Right ventricle myocardium inferior (tissue), 1 donor: ENCODE measurements at regions not wholly inside any gene's neighbourhood (a gene's known extent, or its start where the extent isn't known, plus 50 kb on each side); places are given as distances from the start of the nearest gene placed in this dataset.
"Not testable (repeated sequence)": the region's sequence is repeated elsewhere in the genome, so short reads cannot be mapped to it uniquely, and the experiment has no call there.

Experiments
- ATAC-seq: fragments of 200-7000 bp; cut with Tn5 transposase; one replicate; pipeline ENCODE4 v1.9.1; 2020; ENCODE audit warnings: mild to moderate bottlenecking, moderate library complexity
- DNase-seq: peaks from one replicate; pipeline ENCODE4 v3.0.0; 2021; ENCODE audit errors: missing footprints
- intact Hi-C: fragments of 100-400 bp; cut with DNase I; formaldehyde crosslinking; loops from one replicate; pipeline ENCODE4 v1.11.0; 2022
- donor health status: DM: no; HTN: yes; CAD: no; lungs with severe emphysema.

DNA sequence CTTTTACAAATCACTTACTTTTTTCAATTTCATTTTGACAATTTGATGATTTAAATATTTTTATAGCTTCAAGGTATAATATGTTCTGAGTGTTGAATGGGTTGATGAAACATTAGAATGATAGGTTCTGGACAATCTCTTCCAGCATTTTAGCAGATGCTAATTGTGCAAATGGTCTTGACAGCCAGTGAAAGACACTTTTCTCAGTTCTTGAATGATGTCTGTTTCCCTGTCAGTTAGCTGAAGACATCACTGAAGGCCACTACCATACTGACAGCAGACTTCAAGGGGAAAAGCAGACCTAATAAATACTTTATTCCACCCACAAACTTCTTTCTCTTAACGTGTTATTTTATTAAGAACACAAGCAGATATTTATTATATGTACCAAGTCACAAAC lies 498.6 kb downstream of the GRXCR1 start:
- intact Hi-C loops: no loop called here
- ATAC-seq (no peak), DNase-seq (no peak)

DNA sequence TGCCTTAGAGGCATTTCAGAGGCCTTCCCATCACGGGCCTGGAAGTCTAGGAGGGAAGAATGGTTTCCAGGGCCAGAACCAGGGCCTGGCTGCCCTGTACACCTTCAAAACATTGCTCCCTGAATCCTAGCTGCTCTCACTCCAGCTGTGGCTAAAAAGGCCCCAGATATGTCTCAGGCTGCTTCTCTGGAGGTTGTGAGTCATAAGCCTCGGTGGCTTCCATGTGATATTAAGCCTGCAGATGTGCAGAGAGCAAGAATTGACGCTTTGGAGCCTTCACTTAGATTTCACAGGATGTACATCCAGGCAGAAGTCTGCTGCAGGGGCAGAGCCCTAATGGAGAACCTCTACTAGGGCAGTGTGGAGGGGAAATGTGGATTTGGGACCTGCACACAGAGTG lies 502.5 kb downstream of the GRXCR1 start:
- intact Hi-C loops: no loop called here
- DNase-seq (no peak), ATAC-seq (no peak)

DNA sequence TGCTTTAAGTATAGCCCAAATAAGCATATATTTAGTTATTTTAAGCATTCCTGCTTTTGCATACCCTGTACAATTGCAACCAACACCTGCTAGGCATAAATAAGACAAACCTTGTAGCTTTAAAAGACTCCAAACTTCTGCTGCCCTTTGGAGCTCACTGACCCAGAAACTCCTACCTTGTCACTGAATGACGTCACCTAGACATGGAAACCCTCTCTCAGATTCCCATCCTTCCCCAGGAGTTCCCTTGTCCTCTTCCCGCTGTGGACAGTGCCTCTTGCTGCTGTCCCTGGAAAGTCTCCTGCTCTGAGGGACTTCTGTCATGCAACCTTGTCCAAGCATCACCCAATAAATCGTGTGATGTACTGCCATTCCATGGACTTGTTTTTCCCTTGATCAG lies 507.2 kb downstream of the GRXCR1 start:
- intact Hi-C loops: no loop called here
- no peak for DNase-seq
- ATAC-seq: no peak

DNA sequence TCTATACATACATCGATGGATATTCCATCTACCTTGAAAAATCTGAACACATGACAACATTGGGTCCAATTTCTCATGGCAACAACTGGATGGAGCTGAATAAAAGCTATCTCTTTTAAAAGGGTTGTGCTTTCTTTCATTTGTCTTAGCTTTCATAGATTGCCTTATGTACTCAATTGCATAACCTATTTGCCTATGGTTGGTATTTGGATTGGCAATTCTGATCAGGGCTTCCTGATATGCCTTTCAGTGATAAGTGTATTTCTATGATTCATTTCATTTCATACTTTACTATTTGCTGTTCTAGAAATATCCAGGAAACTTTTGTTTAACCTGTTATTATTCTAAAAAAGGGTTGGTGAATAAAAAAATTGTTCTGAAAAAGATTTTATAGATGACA lies 509.9 kb downstream of the GRXCR1 start:
- intact Hi-C loops: no loop called here
- DNase-seq (no peak), ATAC-seq (no peak)

DNA sequence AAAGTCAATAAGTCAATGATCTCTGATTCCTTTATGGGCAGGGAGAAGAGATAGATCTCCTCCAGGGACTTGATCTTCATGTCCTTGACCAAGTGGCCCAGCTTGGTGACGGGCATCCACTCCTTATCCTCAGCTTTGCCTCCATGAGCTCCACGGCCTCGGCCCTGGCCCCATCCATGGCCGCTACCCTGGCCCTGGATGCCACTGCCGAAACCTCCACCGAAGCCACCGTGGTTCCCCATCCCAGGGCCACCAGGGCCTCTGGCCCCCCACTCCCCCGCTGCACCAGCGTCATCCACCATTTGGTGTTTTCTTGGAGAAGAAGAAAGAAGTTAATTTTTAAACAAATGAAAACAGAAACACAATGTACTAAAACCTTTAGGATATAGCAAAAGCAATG lies 518.1 kb downstream of the GRXCR1 start:
- no peak for ATAC-seq
- intact Hi-C loops: no loop called here
- DNase-seq: no peak

DNA sequence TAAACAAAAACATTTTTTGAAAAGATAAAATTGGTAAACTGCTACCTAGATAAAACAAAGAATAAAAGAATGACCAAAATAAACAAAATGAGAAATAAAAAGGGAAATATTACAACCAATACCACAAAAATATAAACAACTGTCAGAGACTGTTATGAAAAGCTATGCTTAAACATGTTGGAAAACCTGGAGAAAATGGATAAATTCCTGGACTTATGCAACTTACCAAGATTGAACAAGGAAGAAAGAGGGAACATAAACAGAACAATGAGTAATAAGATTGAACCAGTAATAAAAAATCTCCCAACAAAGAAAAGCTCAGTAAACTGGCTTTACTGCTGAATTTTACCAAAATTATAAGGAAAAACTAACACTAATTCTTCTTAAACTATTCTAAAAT lies 518.7 kb downstream of the GRXCR1 start:
- DNase-seq (no peak), ATAC-seq (no peak)
- intact Hi-C loops: no loop called here

DNA sequence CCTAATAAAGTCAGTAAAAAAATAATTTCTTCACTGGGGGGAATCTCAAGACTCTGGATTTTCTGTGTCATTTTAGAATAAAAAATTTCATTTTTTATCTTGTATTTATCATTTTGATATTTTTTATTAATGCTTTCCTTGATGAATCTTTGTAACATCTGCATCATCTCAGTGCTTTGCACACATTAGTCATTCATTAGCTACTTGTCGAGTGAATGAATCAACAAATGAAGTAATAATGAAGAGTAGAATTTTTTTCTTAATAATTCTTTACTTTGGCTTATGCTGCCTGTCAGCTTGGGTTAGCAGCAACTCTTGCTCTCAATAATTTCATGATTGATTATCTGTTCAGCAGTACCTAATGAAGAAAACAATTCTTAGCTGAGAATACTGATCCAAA lies 530.8 kb downstream of the GRXCR1 start:
- no peak for DNase-seq
- intact Hi-C loops: no loop called here
- no peak for ATAC-seq

DNA sequence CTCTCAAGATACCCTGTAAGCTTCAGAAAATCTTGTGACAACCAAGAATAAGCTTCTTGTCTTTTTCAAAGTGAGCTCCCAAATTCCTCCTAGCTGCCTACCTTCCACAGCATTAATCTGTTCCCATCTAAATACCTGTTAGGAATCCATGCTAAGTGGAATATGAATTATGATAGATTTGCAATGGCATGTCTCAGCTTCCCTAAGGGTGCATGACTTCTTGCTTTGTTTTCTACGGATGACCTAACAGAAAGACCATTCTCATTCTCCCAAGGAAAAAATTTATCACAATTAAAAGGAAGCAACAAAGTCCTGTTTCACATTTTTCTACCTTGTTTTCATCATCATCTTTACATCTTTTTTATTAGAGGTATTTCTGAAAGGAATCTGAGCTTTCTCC lies 532.7 kb downstream of the GRXCR1 start:
- DNase-seq: no peak
- intact Hi-C loops: no loop called here
- no peak for ATAC-seq

DNA sequence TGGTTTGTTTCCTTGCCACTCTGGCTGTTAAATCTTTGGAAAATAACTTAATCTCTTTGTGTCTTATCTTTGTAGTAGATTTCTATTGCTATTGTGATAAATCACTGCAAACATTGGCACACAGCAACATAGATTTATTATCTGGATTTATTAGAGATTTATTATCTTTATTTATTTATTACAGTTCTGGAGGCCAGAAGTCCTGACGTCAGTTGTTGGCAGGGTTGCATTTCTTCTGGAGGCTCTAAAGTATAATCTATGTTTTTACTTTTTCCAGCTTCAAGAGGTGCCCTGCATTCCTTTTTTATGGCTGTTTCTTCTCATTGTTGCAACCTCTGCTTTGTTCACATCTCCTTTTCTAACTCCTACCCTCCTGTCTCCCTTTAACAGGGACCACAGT lies 542.8 kb downstream of the GRXCR1 start:
- DNase-seq (no peak), ATAC-seq (no peak)
- intact Hi-C loops: no loop called here

DNA sequence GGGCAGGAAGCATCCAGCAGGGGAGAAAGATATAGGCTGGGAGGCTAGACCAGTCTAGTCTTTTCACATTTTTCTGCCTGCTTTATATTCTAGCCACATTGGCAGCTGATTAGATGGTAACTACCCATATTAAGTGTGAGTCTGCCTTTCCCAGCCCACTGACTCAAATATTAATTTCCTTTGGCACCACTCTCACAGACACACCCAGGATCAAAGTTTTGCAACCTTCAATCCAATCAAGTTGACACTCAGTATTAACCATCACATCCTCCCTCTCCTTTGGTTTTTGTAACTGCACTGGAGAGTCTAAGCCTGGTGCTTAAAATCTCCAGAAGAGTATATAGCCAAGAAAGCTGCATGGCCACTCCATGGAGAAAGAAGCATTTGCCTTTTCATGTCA lies 560.4 kb downstream of the GRXCR1 start:
- DNase-seq: no peak

DNA sequence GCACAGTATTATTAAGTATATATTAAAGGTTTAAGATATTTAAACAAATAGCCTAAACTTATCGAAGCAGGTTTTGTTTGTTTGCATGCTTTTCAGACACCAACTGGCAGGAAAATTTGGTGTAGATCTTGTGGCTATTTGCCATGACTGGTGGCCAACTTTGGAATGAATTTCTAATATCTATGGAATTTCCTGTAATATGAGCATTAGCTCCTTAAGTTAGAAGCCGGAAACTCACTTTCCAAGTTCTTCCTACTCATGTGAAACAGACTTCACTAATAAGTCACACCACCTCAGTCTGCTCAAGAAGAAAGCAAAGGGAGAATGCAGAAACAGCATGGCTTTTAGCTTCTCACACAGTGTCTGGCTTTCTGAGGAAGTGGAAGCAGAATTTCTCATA lies 563.9 kb downstream of the GRXCR1 start:
- no peak for ATAC-seq
- intact Hi-C loops: no loop called here
- DNase-seq: no peak

More for the DNA sequence above, 560.4 kb downstream of the GRXCR1 start:
- ATAC-seq: no peak
- intact Hi-C loops: no loop called here

DNA sequence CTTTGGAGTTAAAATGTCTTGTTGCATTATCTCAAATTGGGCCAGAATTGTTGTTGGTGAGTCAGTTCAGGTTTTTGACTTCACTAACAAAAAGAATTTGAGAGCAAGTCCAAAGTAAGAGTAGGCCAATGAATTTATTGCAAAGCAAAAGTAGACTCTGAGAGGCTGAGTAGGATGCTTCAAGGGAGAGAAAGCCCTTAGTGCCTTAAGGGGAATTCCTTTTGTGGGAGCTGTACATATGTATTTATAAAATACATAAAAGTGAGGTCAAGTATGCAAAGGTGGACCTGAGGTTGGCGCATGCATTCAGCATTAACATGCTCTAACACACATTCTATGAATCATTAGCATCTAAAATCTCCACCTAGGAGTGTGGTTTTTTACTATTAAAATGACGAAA lies 565.4 kb downstream of the GRXCR1 start:
- no peak for ATAC-seq
- intact Hi-C loops: no loop called here
- no peak for DNase-seq

DNA sequence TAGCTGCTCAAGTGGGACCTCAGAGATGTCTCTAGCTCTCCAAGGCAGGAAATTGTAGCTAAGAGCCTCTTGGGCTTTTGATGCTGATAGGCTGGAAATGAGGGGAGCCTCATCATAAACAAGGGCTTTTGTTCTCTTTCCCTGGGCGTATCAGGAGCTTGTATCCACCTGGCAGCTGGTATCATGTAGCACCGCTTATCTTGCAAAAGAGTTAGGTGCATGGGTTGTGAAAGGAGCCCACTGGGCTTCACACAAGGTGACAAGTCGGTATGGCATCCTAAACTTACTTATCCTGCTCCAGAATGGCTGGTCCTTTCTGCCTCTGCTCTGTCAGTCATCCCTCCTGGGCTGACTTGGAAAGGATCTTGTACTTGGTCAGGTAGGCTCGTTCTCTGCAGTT lies 565.8 kb downstream of the GRXCR1 start:
- intact Hi-C loops: no loop called here
- no peak for ATAC-seq
- DNase-seq: no peak

DNA sequence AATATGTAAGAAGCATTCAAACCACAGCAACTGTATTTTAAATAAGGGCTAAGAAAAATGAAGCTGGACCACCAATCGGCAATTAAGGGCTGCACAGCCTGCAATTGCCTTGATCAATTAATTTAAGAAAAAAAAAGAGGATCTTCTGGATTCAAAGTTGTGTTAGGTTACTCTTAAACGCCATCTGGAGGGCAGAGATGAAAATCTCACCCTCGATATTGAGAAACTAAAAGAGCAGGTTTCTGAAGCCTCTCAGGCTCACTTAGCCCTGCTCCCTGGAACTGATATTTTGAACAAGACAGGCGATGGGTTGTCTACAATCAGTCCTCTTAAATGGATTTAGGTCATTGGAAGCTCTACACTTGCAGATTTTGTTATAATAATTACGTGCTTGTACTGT lies 579.4 kb downstream of the GRXCR1 start:
- no peak for ATAC-seq
- intact Hi-C loops: no loop called here
- no peak for DNase-seq

DNA sequence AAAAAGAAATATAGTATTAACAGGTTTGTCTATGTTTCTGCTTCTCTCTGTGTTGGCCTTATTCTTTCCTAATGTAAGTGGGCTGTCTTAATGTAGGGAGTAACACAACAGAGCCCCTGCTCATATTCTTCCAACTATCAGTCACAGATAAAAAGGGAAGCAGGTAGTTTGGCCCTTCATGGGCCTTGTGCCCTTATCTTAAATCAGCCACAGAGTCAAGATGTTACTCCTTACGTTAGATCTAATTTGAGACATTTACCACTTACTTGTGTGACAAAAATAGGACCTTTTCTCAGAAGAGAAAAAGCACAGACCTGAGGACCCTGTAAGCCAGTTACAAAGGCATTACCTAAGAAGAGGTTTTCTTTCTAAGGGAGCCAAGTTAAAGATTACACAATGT lies 589.0 kb downstream of the GRXCR1 start:
- no peak for ATAC-seq
- no peak for DNase-seq
- intact Hi-C loops: no loop called here

DNA sequence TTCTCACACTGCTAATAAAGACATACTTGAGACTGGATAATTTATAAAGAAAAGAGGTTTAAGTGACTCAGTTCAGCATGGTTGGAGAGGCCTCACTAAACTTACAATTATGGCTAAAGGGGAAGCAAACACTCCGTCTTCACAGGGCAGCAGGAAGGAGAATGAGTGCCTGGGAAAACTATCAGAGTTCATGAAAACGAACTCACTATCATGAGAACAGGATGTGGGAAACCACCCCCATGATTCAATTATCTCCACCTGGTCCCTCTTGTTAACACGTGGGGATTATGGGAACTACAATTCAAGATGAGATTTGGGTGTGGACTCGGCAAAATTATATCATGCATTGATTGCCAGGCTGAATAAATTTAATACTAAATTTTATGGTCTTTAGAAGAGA lies 592.7 kb downstream of the GRXCR1 start:
- no peak for DNase-seq
- intact Hi-C loops: no loop called here
- ATAC-seq: no peak

DNA sequence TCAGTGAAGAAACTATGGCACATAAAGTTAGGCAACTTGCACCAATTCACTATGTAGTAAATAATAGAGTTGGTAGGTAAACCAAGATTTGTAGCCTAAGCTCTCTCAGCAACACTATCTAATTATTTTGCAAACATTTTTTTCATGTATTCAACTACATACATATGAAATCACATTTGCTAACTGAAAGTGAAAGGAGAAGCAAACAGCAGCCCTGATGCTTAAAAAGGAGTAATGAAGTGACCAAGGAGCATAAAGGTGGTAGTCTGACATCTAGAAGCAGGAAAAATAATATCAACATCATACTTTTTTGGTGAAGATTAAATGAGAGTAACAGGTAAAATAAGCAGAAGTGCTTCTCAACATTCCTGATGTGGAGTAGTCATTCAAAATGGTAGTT lies 603.7 kb downstream of the GRXCR1 start:
- DNase-seq (no peak), ATAC-seq (no peak)
- intact Hi-C loops: no loop called here

DNA sequence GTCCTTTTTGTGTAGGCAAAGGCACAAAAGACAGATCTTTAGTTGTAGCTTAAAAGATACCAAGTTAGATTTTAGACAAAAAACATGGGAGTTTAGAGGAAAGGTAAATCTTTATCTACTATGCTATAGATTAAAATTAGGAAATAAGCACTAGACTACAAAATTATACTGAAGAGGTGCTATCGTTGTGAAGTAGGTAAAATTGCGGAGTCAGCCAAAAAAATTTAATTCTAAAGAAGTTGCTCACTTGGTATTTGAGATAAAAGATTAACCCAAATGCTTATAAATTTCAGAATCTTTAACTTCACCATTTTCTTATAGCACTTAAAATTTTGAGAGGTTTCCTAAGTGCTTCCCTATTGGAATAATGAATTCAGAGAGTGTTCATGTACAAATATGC lies 604.1 kb downstream of the GRXCR1 start:
- intact Hi-C loops: no loop called here
- DNase-seq (no peak), ATAC-seq (no peak)

DNA sequence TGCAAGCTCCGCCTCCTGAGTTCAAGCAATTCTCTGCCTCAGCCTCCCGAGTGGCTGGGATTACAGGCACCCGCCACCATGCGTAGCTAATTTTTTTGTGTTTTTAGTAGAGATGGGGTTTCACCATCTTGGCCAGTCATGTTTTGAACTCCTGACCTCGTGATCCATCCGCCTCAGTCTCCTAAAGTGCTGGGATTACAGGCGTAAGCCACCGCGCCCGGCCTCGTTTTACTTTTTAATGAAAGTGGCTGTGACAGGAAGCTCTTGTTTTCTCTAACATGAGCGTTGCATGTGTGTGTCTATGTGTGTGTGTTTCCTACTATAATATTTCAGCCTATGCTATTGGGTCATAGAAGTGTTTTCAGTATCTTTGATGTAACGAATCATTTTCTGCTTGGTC lies 613.3 kb downstream of the GRXCR1 start:
- DNase-seq: not testable (repeated sequence)

DNA sequence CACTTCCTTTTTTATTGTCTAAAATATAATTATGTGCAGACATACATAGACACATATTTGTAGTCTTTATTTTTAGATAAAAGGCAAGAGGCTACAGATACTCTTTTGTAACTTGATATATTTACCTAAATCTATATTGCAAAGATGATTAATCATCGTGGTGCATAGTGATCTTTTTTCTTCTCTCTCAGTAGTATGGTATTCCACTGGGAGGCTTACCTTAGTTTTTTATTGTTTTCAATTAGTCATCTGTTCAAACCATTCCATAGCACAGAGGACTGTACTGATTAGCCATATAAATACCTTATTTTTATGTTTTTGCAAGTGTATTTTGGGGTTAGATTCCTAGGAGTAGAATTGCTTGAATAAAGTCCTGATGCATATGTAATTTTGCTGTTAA lies 619.7 kb downstream of the GRXCR1 start:
- DNase-seq (no peak), ATAC-seq (no peak)
- intact Hi-C loops: no loop called here

More for the DNA sequence above, 613.3 kb downstream of the GRXCR1 start:
- ATAC-seq, intact Hi-C loops: not testable (repeated sequence)

DNA sequence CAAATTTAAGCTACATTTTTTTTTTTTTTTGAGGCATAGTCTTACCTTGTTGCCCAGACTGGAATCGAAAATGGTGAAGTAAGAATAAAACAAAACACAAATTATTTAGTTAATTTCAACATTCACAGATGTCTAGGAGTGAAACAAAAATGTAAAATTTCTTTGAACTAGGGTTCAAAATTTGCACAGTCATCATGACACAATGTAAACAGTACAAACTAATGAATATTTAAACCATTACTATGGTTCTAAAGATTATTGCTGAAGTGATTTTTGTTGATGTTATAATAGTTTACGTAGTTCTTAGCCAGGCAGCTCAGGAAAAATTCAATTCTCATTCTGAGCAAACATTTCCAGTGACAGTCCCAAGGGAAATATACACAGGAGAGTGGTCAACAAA lies 633.1 kb downstream of the GRXCR1 start:
- intact Hi-C loops: no loop called here
- ATAC-seq: no peak
- DNase-seq: no peak

DNA sequence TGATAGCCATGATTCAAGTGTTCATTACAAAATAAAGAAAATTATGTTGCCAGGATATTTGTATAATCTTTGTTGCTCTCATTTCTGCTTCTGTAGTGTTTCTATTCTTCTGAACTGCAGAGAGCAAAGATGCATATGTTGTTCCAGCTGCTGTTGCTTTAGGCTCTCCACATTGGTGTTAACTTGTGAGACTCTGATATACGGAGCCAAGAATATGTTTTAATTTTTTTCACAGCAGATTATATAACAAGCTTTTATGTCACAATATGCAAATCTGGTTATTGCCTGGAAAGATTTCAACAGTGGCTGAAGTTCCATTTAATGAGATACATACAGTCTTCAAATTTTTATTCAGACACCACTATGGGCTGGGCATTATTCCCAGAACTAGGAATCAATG lies 655.0 kb downstream of the GRXCR1 start:
- intact Hi-C loops: no loop called here
- ATAC-seq (no peak), DNase-seq (no peak)
